ENCODE measurements at regions not wholly inside any gene's neighbourhood (a gene's known extent, or its start where the extent isn't known, plus 50 kb on each side); places are given as distances from the start of the nearest gene placed in this dataset.

DNA sequence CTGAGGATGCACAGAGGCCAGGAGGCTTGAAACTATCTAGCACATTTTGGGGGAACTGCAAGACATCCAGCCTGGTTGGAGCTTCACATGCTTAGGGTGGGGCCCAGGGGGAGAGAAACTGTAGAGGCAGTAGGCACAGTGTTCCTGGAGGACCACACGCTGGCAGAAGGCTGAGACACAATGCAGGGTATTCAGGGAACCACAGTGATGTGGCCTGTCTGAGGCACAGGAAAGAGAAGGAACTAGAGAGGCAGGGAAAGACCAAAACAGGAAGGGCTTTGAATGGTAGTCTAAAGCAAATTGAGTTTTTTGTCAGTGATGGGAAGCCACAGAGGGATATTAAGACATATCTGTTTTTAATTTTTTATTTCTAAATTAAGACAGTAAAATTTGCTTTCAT is 100.2 kb upstream of the PRICKLE1 start:
- TF ChIP-seq, protein P1, sequence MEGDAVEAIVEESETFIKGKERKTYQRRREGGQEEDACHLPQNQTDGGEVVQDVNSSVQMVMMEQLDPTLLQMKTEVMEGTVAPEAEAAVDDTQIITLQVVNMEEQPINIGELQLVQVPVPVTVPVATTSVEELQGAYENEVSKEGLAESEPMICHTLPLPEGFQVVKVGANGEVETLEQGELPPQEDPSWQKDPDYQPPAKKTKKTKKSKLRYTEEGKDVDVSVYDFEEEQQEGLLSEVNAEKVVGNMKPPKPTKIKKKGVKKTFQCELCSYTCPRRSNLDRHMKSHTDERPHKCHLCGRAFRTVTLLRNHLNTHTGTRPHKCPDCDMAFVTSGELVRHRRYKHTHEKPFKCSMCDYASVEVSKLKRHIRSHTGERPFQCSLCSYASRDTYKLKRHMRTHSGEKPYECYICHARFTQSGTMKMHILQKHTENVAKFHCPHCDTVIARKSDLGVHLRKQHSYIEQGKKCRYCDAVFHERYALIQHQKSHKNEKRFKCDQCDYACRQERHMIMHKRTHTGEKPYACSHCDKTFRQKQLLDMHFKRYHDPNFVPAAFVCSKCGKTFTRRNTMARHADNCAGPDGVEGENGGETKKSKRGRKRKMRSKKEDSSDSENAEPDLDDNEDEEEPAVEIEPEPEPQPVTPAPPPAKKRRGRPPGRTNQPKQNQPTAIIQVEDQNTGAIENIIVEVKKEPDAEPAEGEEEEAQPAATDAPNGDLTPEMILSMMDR (conservative IDR thresholded peaks at IDR 0.05; ENCODE audit: control insufficient read depth, insufficient read depth, low read depth, low read length): no peak
- no peak for DNase-seq (ENCODE audit: low read depth)
- no peak overlapping the region for H3K4me3 ChIP-seq (ENCODE audit: control insufficient read depth, low read depth, low read length)

DNA sequence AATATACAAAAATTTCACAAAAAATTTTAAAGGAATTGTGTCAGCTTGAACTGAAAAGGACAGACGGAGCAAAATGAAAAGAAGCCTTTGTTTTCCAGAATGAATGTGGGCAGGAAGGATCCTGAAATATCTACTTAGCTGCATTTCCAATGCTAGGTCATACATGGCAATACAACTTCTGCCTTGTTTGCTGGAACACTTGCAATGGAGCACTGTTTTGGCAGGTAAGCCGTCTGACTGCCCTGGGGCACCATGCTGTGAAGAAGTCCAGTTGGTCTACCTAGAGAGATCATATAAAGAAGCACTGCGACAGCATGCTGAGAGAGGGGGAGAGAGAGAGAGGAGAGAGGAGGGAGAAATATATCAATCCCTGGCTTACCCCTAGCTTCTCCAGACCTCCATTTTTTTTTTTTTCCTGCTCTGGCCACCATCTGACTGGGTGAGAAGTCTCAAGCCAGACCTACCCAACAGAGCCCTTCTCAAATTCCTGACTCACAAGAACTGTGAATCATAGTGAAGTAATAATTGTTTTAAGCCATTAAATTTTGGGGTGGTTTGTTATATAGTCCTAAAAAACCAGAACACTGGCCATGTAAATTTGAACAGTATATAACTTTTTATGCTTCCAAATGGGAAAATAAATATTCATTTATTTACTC is 97.1 kb upstream of the PRICKLE1 start:
- no peak overlapping the region for H3K4me3 ChIP-seq (ENCODE audit: control insufficient read depth, low read depth, low read length)
- DNase-seq (ENCODE audit: low read depth): peak; percentile 86
- TF ChIP-seq, protein P1 (conservative IDR thresholded peaks at IDR 0.05; ENCODE audit: control insufficient read depth, insufficient read depth, low read depth, low read length): no peak

DNA sequence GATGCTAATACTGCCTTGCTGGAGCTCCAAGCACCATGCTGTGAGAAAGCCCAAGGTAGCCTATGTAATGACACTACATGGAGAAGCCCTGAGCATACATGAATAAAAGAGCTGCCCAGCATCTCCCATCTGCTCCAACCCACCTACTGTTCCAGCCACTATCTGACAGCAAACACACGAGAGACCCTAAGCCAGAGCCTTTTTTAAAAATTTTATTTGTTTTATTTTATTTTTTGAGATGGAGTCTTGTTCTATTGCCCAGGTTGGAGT is 95.2 kb upstream of the PRICKLE1 start:
- TF ChIP-seq, protein P1 (conservative IDR thresholded peaks at IDR 0.05; ENCODE audit: control insufficient read depth, insufficient read depth, low read depth, low read length): no peak
- no peak for DNase-seq (ENCODE audit: low read depth)
- no peak overlapping the region for H3K4me3 ChIP-seq (ENCODE audit: control insufficient read depth, low read depth, low read length)

DNA sequence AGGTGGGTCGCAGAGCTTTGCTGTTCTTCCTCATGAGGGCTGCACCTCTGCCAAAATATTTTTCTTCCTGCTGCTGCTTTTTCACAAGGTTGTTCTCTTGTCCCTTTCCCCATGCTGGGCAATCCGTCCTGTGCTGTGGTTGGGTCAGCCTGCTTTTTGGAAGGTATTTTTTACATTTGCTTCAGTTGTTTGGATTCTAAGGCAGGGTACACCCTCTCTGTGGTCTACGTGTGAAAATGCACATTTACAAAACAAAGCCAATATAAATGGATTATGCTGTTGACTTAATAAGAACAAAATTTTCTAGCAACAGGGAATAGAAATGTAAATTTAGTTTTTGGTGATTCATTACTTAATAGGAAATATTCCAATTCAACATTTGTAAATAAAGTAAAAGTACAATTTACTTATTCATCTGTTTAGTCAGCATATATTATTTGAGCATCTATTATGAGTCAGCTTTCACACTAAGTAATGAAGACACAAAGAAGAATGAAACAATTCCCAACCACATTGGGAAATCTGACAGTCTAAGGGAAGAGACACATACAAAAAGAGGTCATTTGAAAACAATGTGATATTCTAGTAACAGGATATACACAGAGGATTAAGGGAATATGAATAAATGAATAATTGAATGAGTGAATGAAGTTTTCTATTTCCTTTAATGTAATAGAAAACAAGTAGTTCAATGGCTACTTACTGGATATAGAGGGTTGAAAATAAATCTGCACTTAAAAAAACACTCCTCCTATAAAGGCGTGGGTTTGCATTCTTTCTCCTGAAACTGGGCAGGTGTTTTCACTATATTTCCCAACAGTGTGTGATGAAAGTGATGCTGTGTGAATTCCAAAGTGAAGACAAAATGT is 94.6 kb upstream of the PRICKLE1 start:
- H3K4me3 ChIP-seq (ENCODE audit: control insufficient read depth, low read depth, low read length): no peak overlapping the region
- DNase-seq (ENCODE audit: low read depth): peak; percentile 81
- TF ChIP-seq, protein P1 (conservative IDR thresholded peaks at IDR 0.05; ENCODE audit: control insufficient read depth, insufficient read depth, low read depth, low read length): no peak

DNA sequence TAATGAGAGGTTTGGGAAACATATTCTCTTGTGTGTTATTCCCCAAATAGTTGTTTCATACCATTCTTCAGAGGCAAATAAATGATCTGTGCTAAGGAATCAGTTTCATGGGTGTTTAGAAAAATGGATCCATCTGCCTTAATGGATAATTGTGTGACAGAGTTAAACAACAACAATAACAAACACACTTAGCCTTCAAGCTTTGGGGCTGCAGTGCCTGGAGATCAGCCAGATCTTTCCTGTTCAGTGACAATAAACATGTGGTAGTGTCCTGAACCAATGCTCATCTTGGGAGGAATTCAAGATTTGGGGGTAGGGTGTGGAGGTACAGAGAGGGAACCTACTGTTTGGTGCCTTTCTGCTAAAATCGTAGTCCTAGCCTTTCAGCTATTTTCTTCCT is 93.7 kb upstream of the PRICKLE1 start:
- no peak for DNase-seq (ENCODE audit: low read depth)
- TF ChIP-seq, protein P1 (conservative IDR thresholded peaks at IDR 0.05; ENCODE audit: control insufficient read depth, insufficient read depth, low read depth, low read length): no peak
- H3K4me3 ChIP-seq (ENCODE audit: control insufficient read depth, low read depth, low read length): no peak overlapping the region

DNA sequence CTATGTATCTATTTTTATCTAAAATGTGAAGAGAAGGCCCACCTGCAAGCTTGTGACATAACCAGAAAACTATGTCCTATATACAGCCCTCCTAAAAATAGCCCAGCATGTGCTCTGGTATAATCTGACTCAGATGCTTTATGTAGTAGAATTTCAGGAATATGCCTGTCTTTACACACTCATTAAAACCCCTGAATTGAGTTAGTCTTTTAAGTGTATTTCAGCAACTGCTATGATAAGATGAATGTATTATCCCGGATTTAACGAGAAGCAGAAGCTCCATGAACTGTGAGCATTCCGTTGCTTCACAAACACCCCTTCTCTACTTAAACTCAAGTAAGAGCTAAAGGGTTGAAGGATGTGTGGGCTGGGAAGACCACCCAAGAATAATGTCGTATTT is 89.9 kb upstream of the PRICKLE1 start:
- no peak overlapping the region for H3K4me3 ChIP-seq (ENCODE audit: control insufficient read depth, low read depth, low read length)
- DNase-seq (ENCODE audit: low read depth): peak; percentile 50
- TF ChIP-seq, protein P1 (conservative IDR thresholded peaks at IDR 0.05; ENCODE audit: control insufficient read depth, insufficient read depth, low read depth, low read length): no peak
